SK-N-MC (cell line): ENCODE measurements at regions not wholly inside any gene's neighbourhood (a gene's known extent, or its start where the extent isn't known, plus 50 kb on each side); places are given as distances from the start of the nearest gene placed in this dataset.

Source experiments
- EZH2 ChIP-seq: fragments of 200-600 bp; sonication (generic); IDR thresholded peaks from one replicate; pipeline ENCODE4 v1.6.1; 2017; ENCODE audit warnings: antibody characterized with exemption
- POLR2AphosphoS5 ChIP-seq: IDR thresholded peaks from 2 replicates; pipeline ENCODE4 v1.6.1; 2012; ENCODE audit warnings: mild to moderate bottlenecking, low read depth, low read length, borderline replicate concordance

DNA sequence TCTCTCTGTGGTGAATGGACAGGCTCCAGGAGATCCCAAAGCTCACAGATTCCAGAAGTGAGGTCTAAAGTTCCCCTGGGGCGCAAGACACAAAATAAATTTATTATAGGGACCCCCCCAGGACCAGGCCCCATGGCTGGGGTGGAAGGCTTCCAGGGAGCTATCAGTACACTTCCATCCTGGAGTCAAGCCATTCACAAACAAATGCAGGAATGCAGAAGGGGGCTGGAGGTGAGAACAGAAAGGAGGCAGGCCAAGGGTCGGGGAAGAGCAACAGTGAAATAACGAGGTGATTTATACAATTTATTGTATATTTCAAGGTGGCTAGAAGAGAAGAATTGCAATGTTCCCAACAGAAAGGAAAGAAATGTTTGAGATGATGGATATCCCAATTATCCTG is 126.9 kb downstream of the LY86 start:
- TF ChIP-seq POLR2AphosphoS5, result no peak
- no peak for TF ChIP-seq EZH2
